ENCODE measurements at regions not wholly inside any gene's neighbourhood (a gene's known extent, or its start where the extent isn't known, plus 50 kb on each side); places are given as distances from the start of the nearest gene placed in this dataset.

DNA sequence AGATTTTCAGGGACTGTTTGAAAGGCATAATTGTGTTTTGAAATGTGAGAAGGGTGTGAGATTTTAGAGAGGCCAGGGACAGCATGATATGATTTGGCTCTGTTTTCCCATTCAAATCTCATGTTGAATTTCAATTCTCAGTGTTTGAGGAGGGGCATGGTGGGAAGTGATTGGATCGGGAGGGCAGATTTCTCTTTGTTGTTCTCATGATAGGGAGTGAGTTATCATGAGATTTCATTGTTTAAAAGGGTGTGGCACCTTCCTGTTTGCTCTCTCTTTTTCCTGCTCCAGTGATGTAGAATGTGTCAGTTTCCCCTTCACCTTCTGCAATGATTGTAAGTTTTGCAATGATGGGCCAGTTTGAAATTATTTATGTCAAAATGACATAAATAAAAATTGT lies 113.0 kb upstream of the PCDH15 start:
- DNase-seq: no peak

DNA sequence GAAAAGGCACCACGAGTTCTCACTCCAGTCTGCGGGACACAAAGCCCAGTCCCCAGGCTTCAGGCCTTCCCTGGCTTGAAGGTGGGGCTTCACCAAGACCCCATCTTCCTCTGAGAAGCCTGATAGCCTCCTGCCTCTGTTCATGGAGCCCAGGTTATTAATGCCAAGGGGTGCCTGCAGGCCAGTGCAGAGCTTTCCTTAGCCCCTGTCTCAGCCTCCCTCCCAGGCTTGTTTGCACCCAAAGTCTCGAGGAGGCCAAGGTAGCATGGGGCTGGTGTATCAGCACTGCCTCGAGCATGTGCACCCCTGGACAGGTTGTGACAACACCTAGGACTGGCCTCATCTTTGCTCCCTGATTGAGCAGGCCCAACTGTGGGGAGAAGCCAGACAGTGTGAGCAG lies 108.1 kb upstream of the PCDH15 start:
- DNase-seq: no peak

DNA sequence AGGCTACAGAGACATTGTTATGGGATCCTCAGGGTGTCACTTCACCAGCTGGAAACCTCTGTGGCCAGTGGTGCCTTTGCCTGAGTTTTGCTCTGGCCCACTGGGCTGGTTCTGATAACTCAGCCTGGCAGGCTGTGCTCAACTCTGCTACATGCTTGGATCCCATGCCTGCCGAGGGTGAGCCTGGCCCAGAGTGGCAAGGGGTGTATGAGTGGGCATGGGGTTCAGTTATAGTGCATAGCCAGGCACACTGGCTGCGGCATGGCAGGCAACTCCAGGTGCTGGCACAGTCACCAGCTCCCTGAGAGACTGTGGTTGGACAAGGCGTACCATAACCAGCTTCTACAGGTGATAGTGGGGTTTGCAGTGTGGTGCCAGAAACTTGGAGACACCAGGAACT lies 107.0 kb upstream of the PCDH15 start:
- no peak for DNase-seq

DNA sequence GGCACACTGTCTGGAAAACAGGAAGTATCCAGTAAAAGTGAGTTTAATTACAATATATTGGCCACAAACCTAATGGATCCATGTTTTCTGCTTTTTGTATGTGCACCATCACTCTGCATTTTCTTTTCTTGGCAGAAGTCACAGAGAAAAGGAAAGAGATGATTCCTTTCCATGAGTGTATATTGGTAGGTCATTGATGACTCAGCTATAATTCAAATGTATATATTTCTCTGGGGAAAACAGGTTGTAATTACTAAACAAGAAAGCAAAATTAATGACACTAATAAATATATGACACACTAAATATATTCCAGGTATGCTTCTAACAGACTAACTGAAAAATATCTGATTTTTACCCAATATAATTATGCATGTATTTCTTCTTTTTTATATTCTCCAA lies 105.9 kb upstream of the PCDH15 start:
- no peak for DNase-seq

DNA sequence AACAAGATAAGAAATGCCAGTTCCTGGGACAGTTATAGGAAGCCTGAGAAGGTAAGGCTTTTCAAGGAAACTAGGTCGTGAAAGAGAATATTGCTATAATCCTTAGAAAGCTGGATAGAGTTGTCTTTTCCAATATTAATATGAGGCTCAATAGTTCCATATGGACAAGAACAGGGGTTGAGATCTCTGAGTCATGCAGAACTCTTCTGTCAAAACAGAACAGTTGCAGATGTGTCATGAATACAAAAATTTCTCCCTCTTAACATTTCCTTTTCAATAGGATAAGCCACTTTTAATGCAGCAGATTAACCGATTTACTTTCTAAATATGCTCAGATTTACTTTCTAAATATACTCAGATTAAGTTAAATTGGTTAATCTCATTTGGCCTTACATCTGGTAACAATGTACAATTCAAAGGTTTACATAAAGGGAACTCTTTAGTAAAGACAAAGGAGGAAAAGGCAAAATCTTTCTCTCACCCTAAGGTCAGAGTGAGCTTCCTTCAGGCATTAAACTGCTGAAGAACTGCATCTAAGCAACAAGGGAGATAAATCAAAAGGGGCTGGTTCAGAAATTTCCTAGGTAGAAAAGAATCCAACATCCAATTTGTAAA lies 104.7 kb upstream of the PCDH15 start:
- peak; percentile 28 for DNase-seq

DNA sequence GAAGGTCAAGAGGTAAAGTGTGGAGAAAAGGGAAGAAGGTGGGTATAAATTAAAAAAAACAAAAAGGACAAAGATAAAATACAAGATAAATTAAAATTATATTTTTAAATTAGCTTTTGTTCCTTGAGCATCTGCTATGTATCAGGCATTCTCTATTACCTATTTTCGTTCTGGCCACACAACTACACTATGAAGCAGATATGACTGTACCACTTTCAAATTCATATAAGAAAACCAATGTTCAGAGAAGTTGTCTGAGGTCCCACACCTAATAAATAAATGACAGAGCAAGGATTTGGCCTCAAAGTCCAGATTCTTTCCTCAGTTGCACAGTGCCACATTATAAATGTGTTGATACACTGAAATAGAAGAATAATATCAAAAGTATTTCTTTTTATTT lies 103.8 kb upstream of the PCDH15 start:
- DNase-seq: no peak

DNA sequence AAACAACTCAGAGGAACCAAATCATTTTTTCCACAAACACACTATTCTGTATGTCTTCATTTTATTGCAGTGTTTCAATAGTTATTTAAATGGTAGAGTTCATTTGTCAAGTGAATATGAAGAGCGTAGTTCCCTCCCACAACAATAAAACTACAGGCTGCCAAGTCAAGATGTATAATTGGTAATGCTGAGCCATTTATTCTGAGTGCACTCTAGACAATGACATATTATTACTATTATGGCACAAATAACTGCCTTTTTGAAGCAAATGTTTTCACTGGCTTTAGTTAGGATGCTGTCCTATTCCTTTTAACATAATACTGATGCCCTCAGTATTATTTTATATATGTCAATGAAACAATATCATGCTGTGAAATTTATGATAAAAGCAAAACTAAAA lies 102.7 kb upstream of the PCDH15 start:
- DNase-seq: no peak

DNA sequence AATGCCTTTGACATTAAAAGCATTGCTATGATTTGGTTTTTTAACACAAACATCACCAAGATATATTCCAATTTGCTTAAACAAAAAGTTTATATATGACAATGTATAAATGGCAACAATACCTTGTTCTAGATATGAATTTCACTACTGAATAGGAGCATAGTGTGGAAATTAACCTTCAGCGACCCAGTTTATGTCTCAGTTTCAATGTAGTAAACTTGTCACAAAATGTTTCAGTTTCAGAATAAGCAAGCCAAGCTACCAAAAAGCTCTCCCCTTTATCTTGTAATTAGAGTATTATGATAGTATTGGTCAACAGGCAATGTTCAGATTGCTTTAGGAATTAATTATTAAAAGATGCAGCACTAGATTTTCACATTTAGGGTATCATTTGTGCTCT lies 99.6 kb upstream of the PCDH15 start:
- no peak for DNase-seq

DNA sequence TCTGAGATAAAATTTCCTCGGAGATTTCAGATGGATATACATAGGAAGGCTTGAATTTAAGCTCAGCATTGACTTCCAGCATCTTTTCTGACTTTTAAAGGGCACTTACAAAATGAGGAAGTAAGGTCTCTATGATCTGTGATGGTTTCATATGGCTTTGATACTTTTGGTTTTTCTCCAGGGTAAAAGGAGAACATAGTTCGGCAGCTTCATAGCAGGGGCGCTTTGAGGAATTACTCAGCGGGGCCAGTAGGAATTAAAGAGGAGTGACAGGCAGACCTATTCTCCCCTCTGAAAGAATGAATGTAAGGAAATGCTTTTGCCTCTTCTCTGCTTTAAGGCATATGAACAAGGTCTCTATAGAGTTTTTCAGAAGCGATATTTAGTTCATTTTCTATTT lies 80.0 kb upstream of the PCDH15 start:
- peak; percentile 0 for DNase-seq

DNA sequence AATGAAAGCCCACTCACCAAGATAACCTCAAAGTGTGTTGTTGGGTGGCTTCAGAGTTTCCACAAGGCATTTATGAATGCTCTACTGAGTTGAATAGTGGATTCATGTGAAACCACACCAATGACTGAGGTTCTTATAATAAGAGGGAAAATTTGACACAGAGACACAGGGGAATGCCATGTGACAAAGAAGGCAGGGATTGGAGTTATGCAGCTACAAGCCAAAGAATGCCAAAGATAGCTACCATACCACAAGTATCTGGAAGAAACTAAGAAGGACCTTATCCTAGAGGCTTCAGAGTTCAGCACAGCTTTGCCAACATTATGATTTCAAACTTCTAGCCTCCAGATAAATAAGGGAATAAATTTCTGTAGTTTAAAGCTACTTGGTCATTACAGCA lies 68.0 kb upstream of the PCDH15 start:
- DNase-seq: no peak

DNA sequence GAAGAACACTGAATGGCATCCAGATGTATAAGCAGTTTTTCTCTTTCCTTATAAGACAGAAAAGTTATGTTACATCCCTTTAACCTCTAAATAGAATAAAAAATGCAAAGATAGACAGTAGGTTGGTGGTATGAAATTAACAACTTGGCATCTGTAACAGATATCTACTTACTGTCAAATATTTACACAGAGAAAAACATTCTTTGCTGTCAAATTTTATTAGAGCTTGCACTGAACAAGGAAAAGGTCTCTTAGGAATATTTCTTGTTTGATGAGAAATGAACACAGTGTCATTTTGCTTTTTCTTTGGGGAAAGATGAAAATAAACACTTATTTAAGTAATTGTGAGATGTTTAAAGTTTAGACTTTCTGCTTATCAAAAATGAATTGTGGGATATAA lies 65.6 kb upstream of the PCDH15 start:
- DNase-seq: no peak

DNA sequence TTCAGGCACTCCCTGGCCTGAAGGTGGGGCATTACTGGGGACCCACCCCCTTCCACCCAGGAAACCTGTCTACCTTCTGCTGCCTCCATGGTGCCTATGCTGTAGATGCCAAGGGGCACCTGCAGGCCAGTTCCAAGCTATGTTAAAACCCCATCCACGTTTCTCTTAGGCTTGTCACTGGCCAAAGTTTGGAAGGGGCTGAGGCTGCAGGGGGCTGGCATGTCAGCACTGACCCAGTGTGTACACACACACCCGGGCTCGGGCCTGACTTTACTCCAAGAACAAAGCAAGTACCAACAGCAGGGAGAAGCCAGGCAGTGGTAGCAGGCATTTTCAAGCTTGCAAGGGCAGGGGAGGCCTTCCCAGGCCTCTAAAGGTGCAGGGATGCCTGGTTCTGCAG lies 53.8 kb upstream of the PCDH15 start:
- DNase-seq: no peak

DNA sequence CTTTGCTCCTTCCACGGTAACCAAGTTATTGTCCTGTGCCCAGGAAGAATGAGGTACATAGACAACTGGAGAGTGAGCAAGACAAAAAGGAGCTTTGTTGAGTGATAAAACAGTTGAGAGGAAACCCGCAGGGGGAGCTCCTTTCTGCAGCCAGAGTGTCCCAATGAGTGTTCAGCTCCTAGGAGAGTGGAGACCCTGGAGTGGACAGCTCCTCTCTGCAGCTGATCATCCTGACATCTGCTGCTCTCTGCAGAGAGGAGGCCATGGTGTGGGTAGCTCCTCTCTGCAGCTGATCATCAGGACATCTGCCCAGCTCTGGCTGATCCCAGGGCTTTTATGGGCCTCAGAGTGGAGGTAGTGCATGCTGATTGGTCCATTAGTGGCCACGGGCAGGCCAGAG lies 53.4 kb upstream of the PCDH15 start:
- DNase-seq: no peak

DNA sequence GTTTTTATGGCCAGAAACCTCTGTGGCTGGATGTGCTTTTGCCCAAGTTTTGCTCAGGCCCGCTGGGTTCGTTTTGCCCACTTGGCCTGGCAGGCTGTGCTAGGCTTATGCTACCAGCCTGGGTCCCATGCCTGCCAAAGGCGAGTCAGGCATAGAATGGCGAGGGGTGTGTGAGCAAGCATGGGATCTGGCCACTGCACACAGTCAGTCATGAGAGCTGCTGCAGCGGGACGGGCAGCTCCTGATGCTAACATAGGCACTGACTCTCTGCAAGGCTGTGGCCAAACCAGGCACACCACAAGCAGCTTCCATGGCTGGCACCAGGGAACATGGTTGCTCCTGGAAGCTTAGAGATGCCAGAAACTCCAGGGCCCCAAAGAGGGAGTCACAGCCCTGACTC lies 52.9 kb upstream of the PCDH15 start:
- DNase-seq: no peak

All from NCI-H82 (cell line).